Stimulated activated CD8-positive, alpha-beta memory T cell treated with anti-CD3 and anti-CD28 coated beads, Interleukin-4, amount 100 ng/mL, for 4 hours (primary cell): ENCODE measurements at regions not wholly inside any gene's neighbourhood (a gene's known extent, or its start where the extent isn't known, plus 50 kb on each side); places are given as distances from the start of the nearest gene placed in this dataset.
A peak's percentile ranks its signal among the peaks of the same experiment; 100 is the strongest.
"Not testable (repeated sequence)": the region's sequence is repeated elsewhere in the genome, so short reads cannot be mapped to it uniquely, and the experiment has no call there.

ENCODE experiments used
- DNase-seq, 2 donors: peaks; one replicate each; pipeline ENCODE4 v3.0.0-alpha.2; 2020; ENCODE audit warnings: low read depth in 2 of 2, low spot score in 1 of 2

DNA sequence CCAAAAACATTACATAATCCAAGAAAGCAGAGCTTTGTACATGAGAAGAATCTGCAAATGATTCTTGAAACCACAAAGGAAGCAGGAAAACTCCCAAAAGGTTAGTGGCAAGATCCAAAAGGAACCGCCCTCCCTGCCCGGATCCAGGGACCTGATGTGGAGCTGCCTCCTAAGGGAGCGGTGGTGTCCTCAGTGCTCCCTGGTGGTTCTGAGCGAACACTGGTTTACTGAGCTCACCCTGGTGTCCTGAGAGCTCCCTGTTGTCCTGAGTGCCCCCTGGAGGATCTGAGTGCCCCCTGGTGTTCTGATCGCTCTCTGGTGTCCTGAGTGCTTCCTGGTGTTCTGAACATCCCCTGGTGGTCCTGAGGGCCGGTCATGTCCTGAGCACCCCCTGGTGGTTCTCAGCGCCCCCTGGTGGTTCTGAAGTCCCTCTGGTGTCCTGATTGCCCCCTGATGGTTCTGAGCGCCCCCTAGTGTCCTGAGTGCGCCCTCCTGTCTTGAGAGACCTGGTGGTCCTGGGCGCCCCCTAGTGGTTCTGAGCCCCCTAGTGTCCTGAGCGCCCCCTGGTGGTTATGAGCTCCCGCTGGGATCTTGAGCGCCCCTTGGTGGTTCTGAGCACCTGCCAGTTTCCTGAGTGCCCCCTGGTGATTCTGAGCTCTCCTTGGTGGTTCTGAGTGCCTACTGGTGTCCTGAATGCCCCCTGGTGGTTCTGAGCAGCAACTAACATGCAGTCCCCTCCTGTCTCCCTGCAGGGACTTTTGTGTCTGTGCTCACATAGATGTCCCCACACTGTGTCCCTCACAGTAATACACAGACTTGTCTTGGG is 891.1 kb downstream of the TMEM121 start:
- peak; percentile 45 to 70 for DNase-seq

GRCh38 chr14:106419376-106419965 is 893.1 kb downstream of the TMEM121 start:
- no peak for DNase-seq

- peak; percentile 41 to 64 for DNase-seq
Measured at GRCh38 chr14:106421431-106422033, 895.1 kb downstream of the TMEM121 start.

GRCh38 chr14:106422066-106422465 is 895.7 kb downstream of the TMEM121 start:
- no peak for DNase-seq

DNA sequence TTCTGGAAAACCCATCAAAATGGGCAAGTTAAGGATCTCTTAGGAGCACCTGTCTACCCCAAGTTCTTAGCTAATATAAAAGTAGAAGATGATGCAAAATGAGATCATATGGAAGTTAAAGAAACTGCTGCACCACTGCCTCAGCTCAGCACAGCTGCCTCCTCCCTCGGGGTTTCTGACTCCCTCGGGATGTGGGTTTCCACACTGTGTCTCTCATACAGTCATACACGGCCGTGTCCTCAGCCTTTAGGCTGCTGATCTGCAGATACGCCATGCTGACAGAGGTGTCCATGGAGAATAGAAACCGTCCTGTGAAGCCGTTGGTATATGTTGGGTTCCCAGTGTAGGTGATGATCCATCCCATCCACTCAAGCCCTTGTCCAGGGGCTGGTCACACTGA is 898.8 kb downstream of the TMEM121 start:
- not testable (repeated sequence) for DNase-seq

- peak; percentile 46 to 53 for DNase-seq
Measured at GRCh38 chr14:106436310-106436905, 910.0 kb downstream of the TMEM121 start.

- no peak for DNase-seq
Measured at GRCh38 chr14:106442857-106443256, 916.5 kb downstream of the TMEM121 start.

DNA sequence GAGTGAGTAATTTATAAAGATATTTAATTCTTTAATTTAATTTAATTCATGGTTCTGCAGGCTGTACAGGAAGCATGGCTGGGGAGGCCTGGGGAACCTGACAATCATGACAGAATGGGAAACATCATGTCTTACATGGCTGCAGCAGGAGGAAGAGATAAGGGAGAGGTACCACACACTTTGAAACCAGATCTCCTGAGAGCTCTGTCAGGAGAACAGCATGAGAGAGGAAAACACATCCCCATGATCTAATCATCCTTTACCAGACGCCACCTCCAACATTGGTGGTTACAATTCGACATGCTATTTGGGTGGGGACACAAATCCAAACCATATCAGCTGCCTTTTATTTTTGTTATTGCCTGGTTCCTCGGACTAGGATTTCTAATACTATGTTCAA is 928.6 kb downstream of the TMEM121 start:
- no peak for DNase-seq

DNA sequence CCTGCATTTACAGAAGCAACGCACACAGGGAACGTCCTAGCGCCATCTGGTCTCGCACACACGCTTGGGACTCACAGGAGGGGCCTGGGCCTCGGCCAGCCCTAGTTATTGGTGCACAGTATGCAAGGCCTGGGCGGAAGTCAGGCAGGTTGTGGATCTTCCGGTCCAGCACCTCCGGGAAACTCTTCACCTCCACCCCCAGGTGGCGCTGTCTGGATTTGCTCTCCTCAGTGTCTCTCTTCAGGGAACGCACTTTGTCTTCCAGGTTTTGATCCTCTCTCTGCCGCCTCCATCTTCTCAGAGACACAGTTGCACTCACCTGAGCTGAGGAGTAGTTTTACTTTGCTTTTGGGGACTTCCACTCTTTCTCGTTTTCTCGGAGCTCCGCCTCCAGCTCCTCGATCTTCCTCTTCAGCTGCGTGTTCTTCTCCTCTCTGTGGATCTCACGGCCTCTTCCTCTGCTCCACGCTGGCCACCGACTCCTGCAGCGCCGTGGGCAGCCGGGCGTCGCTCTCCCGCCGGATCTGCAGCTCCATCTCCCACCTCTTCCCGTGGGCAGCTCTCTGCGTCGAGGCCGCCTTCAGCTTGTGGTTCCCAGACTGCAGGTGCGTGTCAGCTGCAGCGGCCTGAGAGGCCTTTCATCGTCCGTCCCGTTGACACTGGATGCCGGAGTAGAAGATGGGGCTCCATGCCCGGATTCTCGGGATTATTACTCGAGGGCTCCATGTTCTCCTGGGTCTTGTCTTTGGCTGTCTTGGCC is 933.8 kb downstream of the TMEM121 start:
- DNase-seq, result peak; percentile 21 to 26

- no peak for DNase-seq
Measured at GRCh38 chr14:106460916-106461315, 934.5 kb downstream of the TMEM121 start.

GRCh38 chr14:106466483-106466882 is 940.1 kb downstream of the TMEM121 start:
- not testable (repeated sequence) for DNase-seq

DNA sequence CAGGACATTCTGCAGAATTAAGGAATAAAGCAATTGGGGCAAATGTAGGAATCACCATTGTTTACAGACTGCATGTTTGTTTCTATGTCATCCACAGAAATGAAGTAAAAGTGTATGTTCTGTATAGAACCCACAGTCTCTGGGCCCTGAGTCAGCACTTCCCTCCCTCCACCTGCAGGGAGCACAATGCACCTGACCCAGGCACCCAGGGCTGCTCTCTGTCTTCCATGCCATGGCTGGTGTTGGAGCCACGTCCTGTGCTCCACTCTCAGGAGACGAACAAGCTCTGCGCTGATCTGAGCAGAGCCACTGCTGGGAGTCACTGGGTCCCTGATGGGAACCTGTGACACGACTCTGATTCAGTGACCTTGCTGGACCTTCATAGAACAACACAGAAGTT is 942.5 kb downstream of the TMEM121 start:
- not testable (repeated sequence) for DNase-seq

DNA sequence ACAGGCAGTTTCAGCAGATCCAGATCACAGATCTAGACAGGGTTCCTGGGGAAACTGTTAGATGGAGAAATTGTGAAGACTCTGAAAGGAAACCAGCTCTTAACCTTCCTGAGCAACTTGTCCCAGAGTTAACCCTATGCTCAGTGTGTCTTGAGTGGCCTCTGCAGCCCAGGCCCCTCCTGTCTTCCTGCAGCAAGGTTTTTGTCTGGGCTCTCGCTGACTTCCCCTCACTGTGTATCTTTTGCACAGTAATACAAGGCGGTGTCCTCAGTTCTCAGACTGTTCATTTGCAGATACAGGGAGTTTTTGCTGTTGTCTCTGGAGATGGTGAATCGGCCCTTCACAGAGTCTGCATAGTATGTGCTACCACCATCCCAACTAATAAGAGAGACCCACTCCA is 943.6 kb downstream of the TMEM121 start:
- not testable (repeated sequence) for DNase-seq

DNA sequence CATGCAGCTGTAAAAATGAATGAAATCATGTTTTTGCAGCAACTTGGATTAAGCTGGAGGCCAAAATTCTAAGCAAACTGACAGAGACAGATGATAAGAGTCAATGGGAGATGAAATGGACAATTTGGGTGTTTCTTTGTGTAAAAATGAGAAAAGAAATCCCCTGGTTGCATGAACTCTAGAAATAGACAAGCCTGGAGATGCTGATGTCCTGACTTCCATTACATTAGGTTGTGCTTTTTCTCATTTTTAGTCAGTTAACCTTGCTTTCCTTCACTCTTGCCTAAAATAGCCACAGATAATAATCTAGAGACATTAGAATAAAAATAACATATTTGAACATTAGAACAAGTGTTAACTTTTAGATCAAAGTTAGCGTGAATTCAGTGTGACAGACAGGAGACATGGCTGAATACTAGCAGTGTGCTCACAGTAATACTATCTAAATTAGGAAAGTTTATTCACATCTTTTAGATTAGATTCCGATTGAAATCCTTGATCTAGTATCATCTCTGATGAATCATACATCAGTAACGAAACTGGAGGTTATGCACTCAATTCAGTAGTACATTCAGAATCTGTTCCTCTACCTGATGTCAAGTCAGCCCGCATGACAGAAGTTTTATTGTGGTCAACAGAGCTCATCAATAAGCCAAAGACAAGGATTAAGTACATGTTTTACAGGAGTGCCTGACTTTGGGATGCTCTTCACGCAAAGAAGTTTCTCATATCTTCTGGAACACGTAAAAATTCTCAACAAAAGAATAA is 948.1 kb downstream of the TMEM121 start:
- not testable (repeated sequence) for DNase-seq

GRCh38 chr14:106475214-106475613 is 948.8 kb downstream of the TMEM121 start:
- DNase-seq, result not testable (repeated sequence)

GRCh38 chr14:106477600-106477999 is 951.2 kb downstream of the TMEM121 start:
- not testable (repeated sequence) for DNase-seq

DNA sequence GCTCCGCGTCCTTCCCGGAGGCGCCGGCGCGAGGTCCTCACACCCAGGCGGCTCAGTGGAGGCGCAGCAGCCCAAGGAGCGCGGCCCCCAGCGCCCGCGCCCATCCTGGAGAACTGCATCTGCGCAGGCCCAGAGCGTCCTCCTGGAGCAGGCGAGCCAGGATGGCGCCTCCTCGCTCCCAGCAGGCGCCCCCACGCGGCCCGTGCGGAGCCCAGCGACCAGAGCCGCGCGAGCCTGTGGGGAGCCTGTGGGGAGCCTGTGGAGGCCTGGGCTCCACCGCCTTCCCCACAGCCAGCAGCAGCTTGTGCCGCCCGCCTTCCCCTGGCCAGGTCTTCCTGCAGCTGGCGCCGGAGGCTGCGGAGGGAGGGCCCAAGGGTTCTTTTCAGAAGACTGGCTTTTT is 953.9 kb downstream of the TMEM121 start:
- DNase-seq, result not testable (repeated sequence)

- not testable (repeated sequence) for DNase-seq
Measured at GRCh38 chr14:106482213-106482612, 955.8 kb downstream of the TMEM121 start.

DNA sequence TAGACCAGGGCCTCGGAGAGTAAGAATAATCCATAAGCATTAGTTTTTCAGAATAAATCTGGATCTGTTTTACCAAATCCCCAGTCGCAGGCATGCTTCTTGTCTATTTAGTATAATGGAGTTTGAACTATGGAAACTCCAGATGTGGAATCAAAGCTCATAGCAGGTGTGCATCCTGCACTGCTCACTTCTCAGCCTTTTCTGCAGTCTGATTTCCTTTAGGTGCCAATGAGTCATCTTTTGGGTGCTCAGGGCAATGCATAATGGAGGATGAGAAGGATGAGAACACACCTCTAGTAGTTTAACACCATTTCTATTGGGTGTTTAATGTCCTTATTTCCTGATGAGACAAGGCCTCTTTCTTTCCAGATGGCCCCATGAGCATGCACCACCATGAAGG is 961.2 kb downstream of the TMEM121 start:
- no peak for DNase-seq

DNA sequence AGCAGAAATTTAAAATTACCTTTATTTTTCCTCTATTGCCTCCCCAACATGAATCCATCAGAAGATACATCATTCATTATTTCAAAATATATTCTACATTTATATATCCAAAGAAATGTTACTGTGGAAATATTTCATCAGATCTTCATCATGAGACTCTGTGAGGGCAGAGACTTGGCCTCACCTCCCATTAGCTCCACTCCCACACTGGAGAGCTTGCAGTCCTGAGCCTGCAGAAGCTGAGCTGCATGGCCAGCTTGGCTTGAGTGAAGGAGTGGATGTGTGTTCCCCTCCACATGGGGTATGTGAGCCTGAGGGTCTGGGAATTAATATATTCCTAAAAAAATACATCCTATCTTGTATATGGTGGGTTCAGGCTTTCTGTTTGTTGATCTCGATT is 961.9 kb downstream of the TMEM121 start:
- DNase-seq, result no peak
